Transverse colon (tissue), 4 donors: ENCODE measurements at regions not wholly inside any gene's neighbourhood (a gene's known extent, or its start where the extent isn't known, plus 50 kb on each side); places are given as distances from the start of the nearest gene placed in this dataset.

Source experiments
- DNase-seq: peaks from one replicate; pipeline ENCODE4 v3.0.0-alpha.2; 2019
- H3K27ac ChIP-seq, 4 donors: fragments of 200-600 bp; sonication (generic); 2 replicates each; pipeline ENCODE4 v1.5.1; 2016 to 2018; ENCODE audit warnings: inconsistent platforms in 4 of 4
- H3K27me3 ChIP-seq: fragments of 200-600 bp; sonication (generic); 2 replicates; pipeline ENCODE4 v1.5.1; 2017; ENCODE audit warnings: inconsistent platforms
- H3K36me3 ChIP-seq, 4 donors: fragments of 200-600 bp; sonication (generic); 2 replicates each; pipeline ENCODE4 v1.5.1; 2017 to 2019; ENCODE audit warnings: inconsistent platforms in 4 of 4
- H3K4me1 ChIP-seq, 4 donors: fragments of 200-600 bp; sonication (generic); 2 replicates each; pipeline ENCODE4 v1.5.1; 2017 to 2020; ENCODE audit warnings: inconsistent platforms in 4 of 4
- H3K4me3 ChIP-seq, 4 donors: fragments of 200-600 bp; sonication (generic); 1 replicate in 1 of 4; 2 replicates in 3 of 4; pipeline versions ENCODE4 v1.5.1 to v1.6.1; 2017 to 2019; ENCODE audit warnings: inconsistent platforms in 4 of 4
- H3K9me3 ChIP-seq, 2 donors: fragments of 200-600 bp; sonication (generic); 2 replicates each; pipeline ENCODE4 v1.5.1; 2017 to 2019; ENCODE audit warnings: inconsistent platforms in 2 of 2
- EP300 ChIP-seq: sonication (generic); formaldehyde crosslinking; IDR thresholded peaks from one replicate; pipeline ENCODE4 v1.6.1; 2017; ENCODE audit warnings: antibody characterized with exemption, low read depth
- POLR2A ChIP-seq: fragments of 450-650 bp; IDR thresholded peaks from one replicate; pipeline ENCODE4 v1.6.1; 2016; ENCODE audit warnings: antibody characterized with exemption, mild to moderate bottlenecking, moderate library complexity
- POLR2AphosphoS5 ChIP-seq, 3 donors: sonication (generic); formaldehyde crosslinking; IDR thresholded peaks; one replicate each; pipeline ENCODE4 v1.6.1; 2016; ENCODE audit warnings: antibody characterized with exemption in 3 of 3
- WGBS, 2 donors: methylation state at CpG; one replicate each; pipeline ENCODE4 v1.1.5; 2018; ENCODE audit warnings: low coverage in 1 of 2; 5-methylcytosine and 5-hydroxymethylcytosine counted together
- in situ Hi-C, 4 donors: fragments of 200-750 bp; cut with MboI; loops; one replicate each; pipeline versions ENCODE4 v1.15.0 to v1.15.1; 2017; ENCODE audit warnings: low sequenced_read_pairs in 3 of 4, low pct_ligation_motif_present in 1 of 4, low pct_unique_long_range_greater_than_20kb in 1 of 4
- intact Hi-C: fragments of 100-400 bp; cut with DNase I; formaldehyde crosslinking; loops from one replicate; pipeline ENCODE4 v1.15.1; 2023; ENCODE audit warnings: low total_unique reads
- TF ChIP-seq, protein P1 (sequence below), 5 experiments: fragments of 200-600 bp in 3 of 5; fragments of 450-650 bp in 2 of 5; sonication (generic) in 3 of 5; IDR thresholded peaks; 1 replicate in 2 of 5; 2 replicates in 3 of 5; pipeline ENCODE4 v1.5.1; 2016 to 2017; ENCODE audit warnings: antibody characterized with exemption in 5 of 5, inconsistent platforms in 3 of 5, mild to moderate bottlenecking in 2 of 5, moderate library complexity in 1 of 5

DNA sequence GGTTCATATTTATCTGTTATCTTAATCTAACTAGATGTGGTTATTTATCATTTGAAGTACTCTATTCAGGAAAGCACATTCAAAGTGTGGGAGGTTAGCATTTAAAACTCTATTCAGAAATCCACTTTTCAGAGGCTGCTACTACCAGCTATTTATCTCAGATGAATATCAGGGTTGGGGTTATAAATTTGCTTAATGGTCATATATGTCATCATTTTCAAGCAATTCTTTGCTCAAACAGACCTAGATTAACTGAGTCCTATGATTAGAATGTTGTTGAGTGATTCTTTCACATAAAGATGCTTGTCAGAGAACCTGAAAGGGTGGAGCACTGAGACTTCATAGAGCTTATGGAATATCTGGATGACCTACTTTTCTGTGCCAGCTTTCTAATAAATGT lies 436.9 kb upstream of the TGFBR2 start:
- Histone ChIP-seq H3K9me3 (no peaks in the 10 kb centered on the region), H3K4me1 (no peaks in the 10 kb centered on the region), H3K27ac (no peak overlapping the region), H3K27me3 (no peaks in the 10 kb centered on the region), H3K36me3 (no peaks in the 10 kb centered on the region), H3K4me3 (no peak overlapping the region)
- in situ Hi-C loops = no loop called here
- intact Hi-C loops = no loop called here
- no peak for DNase-seq
- TF ChIP-seq POLR2AphosphoS5 (IDR thresholded peaks at IDR 0.05) = no peak
- no peak for TF ChIP-seq POLR2A
- no peak for TF ChIP-seq EP300
- TF ChIP-seq, protein P1, sequence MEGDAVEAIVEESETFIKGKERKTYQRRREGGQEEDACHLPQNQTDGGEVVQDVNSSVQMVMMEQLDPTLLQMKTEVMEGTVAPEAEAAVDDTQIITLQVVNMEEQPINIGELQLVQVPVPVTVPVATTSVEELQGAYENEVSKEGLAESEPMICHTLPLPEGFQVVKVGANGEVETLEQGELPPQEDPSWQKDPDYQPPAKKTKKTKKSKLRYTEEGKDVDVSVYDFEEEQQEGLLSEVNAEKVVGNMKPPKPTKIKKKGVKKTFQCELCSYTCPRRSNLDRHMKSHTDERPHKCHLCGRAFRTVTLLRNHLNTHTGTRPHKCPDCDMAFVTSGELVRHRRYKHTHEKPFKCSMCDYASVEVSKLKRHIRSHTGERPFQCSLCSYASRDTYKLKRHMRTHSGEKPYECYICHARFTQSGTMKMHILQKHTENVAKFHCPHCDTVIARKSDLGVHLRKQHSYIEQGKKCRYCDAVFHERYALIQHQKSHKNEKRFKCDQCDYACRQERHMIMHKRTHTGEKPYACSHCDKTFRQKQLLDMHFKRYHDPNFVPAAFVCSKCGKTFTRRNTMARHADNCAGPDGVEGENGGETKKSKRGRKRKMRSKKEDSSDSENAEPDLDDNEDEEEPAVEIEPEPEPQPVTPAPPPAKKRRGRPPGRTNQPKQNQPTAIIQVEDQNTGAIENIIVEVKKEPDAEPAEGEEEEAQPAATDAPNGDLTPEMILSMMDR (IDR thresholded peaks at IDR 0.05) = no peak

DNA sequence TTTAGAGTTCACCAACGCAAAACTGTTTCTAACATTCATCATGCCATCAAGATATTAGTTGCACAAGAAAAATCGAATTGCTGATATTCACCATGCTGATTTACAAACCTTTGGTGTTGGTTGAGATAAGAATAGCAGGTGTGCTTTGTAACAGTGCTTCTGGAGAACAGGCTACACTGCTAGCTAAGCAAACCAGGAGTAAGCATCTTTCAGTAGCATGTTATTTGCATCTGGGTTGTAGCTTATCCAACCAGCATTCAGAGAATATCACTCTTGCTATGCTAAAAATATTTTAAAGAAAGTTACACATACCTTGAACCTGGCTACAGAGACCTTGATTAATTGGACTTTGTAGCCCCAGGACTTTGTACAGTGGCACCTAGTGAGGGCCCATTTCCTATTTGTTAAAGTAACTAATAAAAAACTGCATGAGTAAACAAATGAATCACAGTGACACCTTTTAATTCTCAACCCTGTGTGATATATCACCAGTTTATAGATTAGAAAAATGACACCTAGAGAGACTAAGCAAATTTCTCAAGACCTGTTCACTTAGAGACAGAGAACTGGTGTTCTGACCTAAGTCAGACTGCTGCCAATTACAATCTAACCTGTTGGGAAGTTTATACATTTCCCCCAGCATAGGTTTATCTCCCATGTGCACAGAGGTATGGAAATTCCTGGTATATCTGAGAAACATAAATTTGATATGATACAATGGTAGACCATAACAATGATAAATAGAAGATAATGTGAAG lies 435.5 kb upstream of the TGFBR2 start:
- TF ChIP-seq EP300 (no peak), POLR2AphosphoS5 (IDR thresholded peaks at IDR 0.05) (no peak), POLR2A (no peak)
- TF ChIP-seq, protein P1 (IDR thresholded peaks at IDR 0.05) = no peak
- in situ Hi-C loops (no loop called here), intact Hi-C loops (no loop called here)
- H3K36me3 ChIP-seq = no peaks in the 10 kb centered on the region
- no peaks in the 10 kb centered on the region for H3K27me3 ChIP-seq
- DNase-seq = no peak
- no peak overlapping the region for H3K4me3 ChIP-seq
- WGBS, 2 donors = 62 to 63% methylated on average over 2 of the region's 2 CpGs
- no peaks in the 10 kb centered on the region for H3K4me1 ChIP-seq
- H3K9me3 ChIP-seq = no peaks in the 10 kb centered on the region
- H3K27ac ChIP-seq = no peak overlapping the region

DNA sequence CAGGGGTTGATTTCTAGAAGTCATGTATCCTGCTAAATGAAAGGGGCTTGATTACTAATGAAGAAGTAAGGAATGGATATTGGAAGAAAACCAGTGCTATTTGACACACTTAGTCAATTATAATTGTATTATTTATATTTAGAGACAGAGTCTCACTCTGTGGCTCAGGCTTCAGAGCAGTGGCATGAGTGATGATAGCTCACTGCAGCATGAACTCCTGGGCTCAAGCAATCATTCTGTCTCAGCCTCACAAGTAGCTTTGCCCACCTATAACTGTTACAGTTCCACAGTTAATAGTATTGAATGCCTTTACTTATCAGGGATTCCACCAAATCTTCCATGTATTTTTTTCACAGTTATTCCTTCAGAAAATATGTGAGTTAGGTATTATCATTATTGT lies 432.0 kb upstream of the TGFBR2 start:
- Histone ChIP-seq H3K27me3 (no peaks in the 10 kb centered on the region), H3K36me3 (no peaks in the 10 kb centered on the region), H3K4me3 (no peak overlapping the region), H3K4me1 (no peaks in the 10 kb centered on the region), H3K9me3 (no peaks in the 10 kb centered on the region), H3K27ac (no peak overlapping the region)
- TF ChIP-seq POLR2A = no peak
- no peak for TF ChIP-seq POLR2AphosphoS5 (IDR thresholded peaks at IDR 0.05)
- intact Hi-C loops = no loop called here
- in situ Hi-C loops = no loop called here
- DNase-seq = no peak

DNA sequence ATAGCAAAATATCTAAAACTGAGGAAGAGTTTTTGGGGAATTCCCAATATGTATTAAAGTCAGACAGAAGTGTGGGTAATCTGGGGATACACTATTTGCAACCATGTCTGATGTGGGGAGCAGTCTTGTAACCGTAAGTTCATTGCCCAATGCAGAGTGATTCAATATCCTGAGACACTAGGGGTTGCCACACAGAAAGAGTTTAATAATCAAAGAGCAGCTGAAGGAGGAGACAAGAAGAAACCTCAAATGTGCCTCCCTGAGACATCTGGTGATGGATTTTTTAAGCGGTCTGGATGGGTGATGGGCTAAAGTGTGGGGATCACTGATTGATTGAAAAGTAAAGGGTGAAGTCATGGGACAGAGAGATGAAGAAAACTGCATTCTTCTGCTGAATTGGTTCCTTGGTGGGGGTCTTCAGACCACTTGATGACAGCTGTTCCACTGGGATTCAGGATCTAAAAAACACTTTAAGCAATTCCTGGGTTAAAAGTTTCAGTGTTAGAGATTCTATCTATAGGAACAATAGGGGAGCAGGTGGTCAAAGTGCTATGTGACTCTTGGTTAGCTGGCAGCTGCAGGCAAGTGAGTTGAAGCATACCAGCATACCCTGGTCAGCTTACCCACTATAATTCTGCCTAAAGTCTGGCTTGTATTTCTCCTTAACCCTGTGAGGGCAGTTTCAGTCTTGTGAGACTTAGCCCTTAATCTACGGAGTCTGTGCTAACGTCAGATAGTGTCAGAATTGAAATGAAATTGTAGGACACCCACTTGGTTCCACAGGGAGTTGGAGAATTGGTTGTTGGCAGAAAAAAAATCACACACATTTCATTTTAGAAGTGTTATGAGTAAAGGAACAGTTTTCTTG lies 425.9 kb upstream of the TGFBR2 start:
- in situ Hi-C loops = loop anchor here in 1 of 4 donors (25.0 kb wide), 1 partner anchor 143 kb away; no protein-coding TSS in a partner anchor
- no peak for TF ChIP-seq EP300
- TF ChIP-seq, protein P1 (IDR thresholded peaks at IDR 0.05) = no peak
- TF ChIP-seq POLR2AphosphoS5 (IDR thresholded peaks at IDR 0.05) = no peak
- no peak for TF ChIP-seq POLR2A
- no peaks in the 10 kb centered on the region for H3K27me3 ChIP-seq
- intact Hi-C loops = no loop called here
- no peaks in the 10 kb centered on the region for H3K9me3 ChIP-seq
- H3K4me3 ChIP-seq = no peak overlapping the region
- H3K27ac ChIP-seq = no peak overlapping the region
- no peak for DNase-seq
- 84% methylated on average over 2 to 4 of the region's 4 CpGs for WGBS, 2 donors
- H3K4me1 ChIP-seq = no peaks in the 10 kb centered on the region
- no peaks in the 10 kb centered on the region for H3K36me3 ChIP-seq
